Lower lobe of right lung (tissue), 2 donors: ENCODE measurements at regions not wholly inside any gene's neighbourhood (a gene's known extent, or its start where the extent isn't known, plus 50 kb on each side); places are given as distances from the start of the nearest gene placed in this dataset.

Experiments used
- ATAC-seq, 2 donors: fragments of 200-7000 bp; cut with Tn5 transposase; one replicate each; pipeline ENCODE4 v1.9.1; 2020 to 2022; ENCODE audit warnings: mild to moderate bottlenecking in 2 of 2, moderate library complexity in 2 of 2
- DNase-seq: peaks from one replicate; pipeline ENCODE4 v3.0.0-alpha.2; 2020
- H3K27ac ChIP-seq: fragments of 200-600 bp; one replicate; pipeline ENCODE4 v1.8.0; 2022
- H3K27me3 ChIP-seq: fragments of 200-600 bp; one replicate; pipeline ENCODE4 v1.8.0; 2022; ENCODE audit warnings: low read depth
- H3K36me3 ChIP-seq: fragments of 200-600 bp; one replicate; pipeline ENCODE4 v1.8.0; 2022; ENCODE audit warnings: mild to moderate bottlenecking
- H3K4me1 ChIP-seq: fragments of 200-600 bp; one replicate; pipeline ENCODE4 v1.8.0; 2022
- H3K4me3 ChIP-seq: fragments of 200-600 bp; one replicate; pipeline ENCODE4 v1.8.0; 2022; ENCODE audit warnings: mild to moderate bottlenecking
- H3K9me3 ChIP-seq: fragments of 200-600 bp; one replicate; pipeline ENCODE4 v1.8.0; 2022
- CTCF ChIP-seq: fragments of 200-600 bp; IDR thresholded peaks from one replicate; pipeline ENCODE4 v1.8.0; 2022; ENCODE audit warnings: antibody characterized with exemption, mild to moderate bottlenecking
- intact Hi-C: fragments of 100-400 bp; cut with DNase I; formaldehyde crosslinking; loops from one replicate; pipeline ENCODE4 v1.11.0; 2022
- donor health status: DM: no; HTN: yes; CAD: no; lungs with severe emphysema.

GRCh38 chr18:61735564-61736102, 157.2 kb downstream of the RNF152 start:
- no peak overlapping the region for H3K27ac ChIP-seq

GRCh38 chr18:61734396-61734795, 158.4 kb downstream of the RNF152 start:
- DNase-seq (no peak), ATAC-seq (no peak)
- Histone ChIP-seq H3K4me3 (no peak overlapping the region), H3K27me3 (no peaks in the 10 kb centered on the region), H3K9me3 (no peaks in the 10 kb centered on the region), H3K4me1 (peaks cover 21% of the 10 kb centered on the region), H3K27ac (no peak overlapping the region), H3K36me3 (no peaks in the 10 kb centered on the region)
- intact Hi-C loops: no loop called here
- TF ChIP-seq CTCF: no peak

More at GRCh38 chr18:61735564-61736102, 157.2 kb downstream of the RNF152 start:
- Histone ChIP-seq H3K36me3 (no peaks in the 10 kb centered on the region), H3K27me3 (no peaks in the 10 kb centered on the region), H3K4me1 (peaks cover 21% of the 10 kb centered on the region), H3K4me3 (no peak overlapping the region), H3K9me3 (no peaks in the 10 kb centered on the region)
- TF ChIP-seq CTCF: no peak
- intact Hi-C loops: no loop called here
- ATAC-seq: no peak
- DNase-seq: no peak

- ATAC-seq (peak; percentile 61 to 73), DNase-seq (peak; percentile 59)
- Histone ChIP-seq H3K4me1 (peaks cover 21% of the 10 kb centered on the region), H3K27ac (peak overlapping the region; percentile 63), H3K9me3 (no peaks in the 10 kb centered on the region), H3K27me3 (no peaks in the 10 kb centered on the region), H3K36me3 (no peaks in the 10 kb centered on the region), H3K4me3 (no peak overlapping the region)
- intact Hi-C loops: no loop called here
- no peak for TF ChIP-seq CTCF
These were observed 160.0 kb downstream of the RNF152 start for GRCh38 chr18:61732854-61733253.

- no peaks in the 10 kb centered on the region for H3K9me3 ChIP-seq
- TF ChIP-seq CTCF: no peak
- no peak overlapping the region for H3K4me3 ChIP-seq
- H3K36me3 ChIP-seq: no peaks in the 10 kb centered on the region
- H3K4me1 ChIP-seq: peaks cover 21% of the 10 kb centered on the region
- H3K27ac ChIP-seq: peak overlapping the region; percentile 63
- no peak for ATAC-seq
- DNase-seq: no peak
- H3K27me3 ChIP-seq: no peaks in the 10 kb centered on the region
- intact Hi-C loops: no loop called here
These were observed 161.0 kb downstream of the RNF152 start for GRCh38 chr18:61731693-61732376.

- Histone ChIP-seq H3K36me3 (no peaks in the 10 kb centered on the region), H3K9me3 (no peaks in the 10 kb centered on the region), H3K4me1 (peaks cover 21% of the 10 kb centered on the region), H3K4me3 (no peak overlapping the region), H3K27me3 (no peaks in the 10 kb centered on the region), H3K27ac (peak overlapping the region; percentile 63)
- intact Hi-C loops: no loop called here
- no peak for TF ChIP-seq CTCF
- ATAC-seq (no peak), DNase-seq (no peak)
These were observed 161.6 kb downstream of the RNF152 start for GRCh38 chr18:61731178-61731577.
